KBM-7 (cell line): ENCODE measurements at regions not wholly inside any gene's neighbourhood (a gene's known extent, or its start where the extent isn't known, plus 50 kb on each side); places are given as distances from the start of the nearest gene placed in this dataset.
A peak's percentile ranks its signal among the peaks of the same experiment; 100 is the strongest.
"Not testable (repeated sequence)": the region's sequence is repeated elsewhere in the genome, so short reads cannot be mapped to it uniquely, and the experiment has no call there.

ENCODE experiments used
- DNase-seq: peaks from one replicate; pipeline ENCODE4 v3.0.0-alpha.2; 2015
- in situ Hi-C: fragments of 300-500 bp; cut with MboI; formaldehyde crosslinking; loops from 2 replicates; pipeline ENCODE4 v1.14.3; 2020; ENCODE audit warnings: low sequenced_read_pairs, low pct_unique_long_range_greater_than_20kb, mixed read lengths

DNA sequence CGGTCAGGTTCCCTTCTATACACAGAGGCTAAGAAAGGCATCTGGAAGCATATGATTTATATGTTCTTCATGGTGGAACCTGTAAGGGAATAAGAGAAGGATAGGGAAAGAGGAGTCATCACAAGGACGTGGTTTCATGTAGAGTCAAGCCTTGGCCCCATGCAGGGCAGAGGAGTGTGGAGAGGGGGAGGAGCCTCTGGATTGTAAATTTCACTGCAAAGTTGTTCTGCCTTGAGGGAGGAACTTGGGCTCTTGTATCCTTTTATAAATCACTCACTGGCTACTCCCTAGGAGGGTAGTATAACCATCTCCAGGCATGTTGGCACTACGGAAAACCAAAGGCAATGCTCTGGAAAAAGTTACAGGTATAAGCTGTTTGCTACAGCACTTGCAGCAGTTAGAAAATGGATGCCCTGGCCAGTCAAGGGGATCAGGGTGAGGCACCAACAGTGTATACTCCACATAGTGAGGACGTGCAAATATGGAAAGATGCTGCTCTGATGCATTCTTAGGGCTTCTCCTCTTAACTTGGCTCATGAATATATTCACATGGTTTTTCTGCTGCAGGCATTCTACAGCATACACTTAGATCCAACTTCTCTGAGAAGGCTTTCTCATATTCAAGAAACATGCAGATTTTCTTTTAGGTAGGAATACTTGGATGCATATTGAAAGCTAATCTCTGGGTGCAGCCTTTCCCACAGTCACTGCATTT is 60.3 kb upstream of the ZNF81 start:
- in situ Hi-C loops, result no loop called here
- no peak for DNase-seq

DNA sequence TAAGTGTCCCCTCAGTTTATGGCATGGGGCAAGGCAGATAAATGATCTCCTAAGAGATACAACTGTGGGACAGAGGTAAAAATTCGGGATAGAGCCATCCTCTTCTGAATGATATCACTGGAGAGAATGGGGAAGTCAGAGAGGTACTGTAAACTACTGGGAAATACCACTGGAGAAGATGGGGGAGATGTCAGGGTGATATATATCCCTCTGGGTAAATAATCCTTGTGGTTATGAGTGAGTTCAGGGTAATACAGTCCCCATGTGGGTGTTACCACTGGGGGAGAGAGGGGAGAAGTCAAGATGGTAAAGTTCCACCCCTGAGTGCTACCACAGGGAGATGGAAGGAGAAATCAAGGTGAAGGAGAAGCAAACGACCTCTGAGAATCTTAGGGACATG is 63.9 kb upstream of the ZNF81 start:
- in situ Hi-C loops, result no loop called here
- DNase-seq, result peak; percentile 40

DNA sequence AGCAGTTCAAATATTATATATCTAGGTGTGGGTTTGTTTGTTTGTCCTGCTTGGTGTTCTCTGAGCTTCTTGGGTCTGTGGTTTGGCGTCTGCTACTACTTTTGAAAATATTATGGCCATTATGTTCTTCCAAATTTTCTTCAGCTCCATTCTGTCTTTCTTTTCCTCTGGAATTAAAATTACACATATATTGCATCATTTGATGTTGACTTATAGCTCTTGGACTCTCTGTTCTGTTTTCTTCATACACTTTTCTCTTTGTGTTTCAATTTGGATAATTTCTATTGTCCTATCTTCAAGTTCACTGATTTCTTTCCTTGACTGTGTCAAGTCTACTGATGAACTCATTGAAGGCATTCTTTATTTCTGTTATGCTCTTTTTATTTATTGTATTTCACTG is 65.2 kb upstream of the ZNF81 start:
- no peak for DNase-seq
- in situ Hi-C loops, result no loop called here

DNA sequence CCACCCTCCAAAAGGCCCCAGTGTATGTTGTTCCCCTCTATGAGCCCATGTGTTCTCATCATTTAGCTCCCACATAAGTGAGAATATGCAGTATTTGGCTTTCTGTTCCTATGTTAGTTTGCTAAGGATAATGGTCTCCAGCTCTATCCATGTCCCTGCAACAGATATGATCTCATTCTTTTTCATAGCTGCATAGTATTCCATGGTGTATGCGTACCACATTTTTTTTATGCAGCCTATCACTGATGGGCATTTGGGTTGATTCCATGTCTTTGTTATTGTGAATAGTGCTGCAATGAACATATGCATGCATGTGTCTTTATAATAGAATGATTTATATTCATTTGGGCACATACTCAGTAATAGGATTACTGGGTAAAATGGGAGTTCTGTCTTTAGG is 73.9 kb upstream of the ZNF81 start:
- DNase-seq, in situ Hi-C loops: not testable (repeated sequence)

DNA sequence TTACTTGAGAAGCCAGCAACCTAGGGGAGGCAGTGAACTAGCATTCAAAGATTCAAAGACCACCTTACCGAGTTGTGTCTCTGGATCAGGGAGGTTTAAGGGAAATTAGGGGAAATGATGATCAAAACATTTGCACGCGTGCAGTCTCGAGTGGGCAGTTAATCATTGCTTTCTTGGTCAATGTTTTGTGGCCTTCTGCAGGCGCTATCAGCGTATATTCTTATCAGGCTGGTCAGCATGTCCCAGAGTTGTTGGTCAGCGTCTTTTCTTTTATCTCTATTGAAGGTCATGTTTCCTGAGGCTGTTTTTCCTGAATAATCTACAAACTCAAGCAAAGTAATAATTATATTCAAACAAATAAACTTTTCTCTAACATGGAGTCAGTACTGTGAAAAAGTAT is 84.0 kb upstream of the ZNF81 start:
- in situ Hi-C loops, result no loop called here
- no peak for DNase-seq

DNA sequence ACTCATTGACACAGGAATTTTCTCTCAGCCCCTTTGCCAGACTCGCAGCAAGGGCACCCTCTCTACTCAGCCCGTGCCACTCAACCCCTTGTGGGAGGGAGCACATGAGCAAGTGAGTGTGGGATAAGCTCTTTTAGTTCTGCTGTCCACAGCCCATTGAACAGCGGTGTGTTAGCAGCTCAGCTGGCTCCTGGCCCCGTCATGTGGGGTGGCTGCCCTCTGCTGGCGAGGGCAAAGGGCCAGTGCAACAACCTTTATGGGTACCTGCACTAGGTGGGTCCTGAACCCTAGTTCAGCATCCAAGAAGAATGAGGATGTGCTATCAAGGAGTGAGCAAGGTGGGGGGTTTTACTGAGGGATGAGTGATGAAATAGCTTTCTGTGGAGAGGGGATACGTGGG is 85.0 kb upstream of the ZNF81 start:
- DNase-seq, result peak; percentile 34
- in situ Hi-C loops, result no loop called here

DNA sequence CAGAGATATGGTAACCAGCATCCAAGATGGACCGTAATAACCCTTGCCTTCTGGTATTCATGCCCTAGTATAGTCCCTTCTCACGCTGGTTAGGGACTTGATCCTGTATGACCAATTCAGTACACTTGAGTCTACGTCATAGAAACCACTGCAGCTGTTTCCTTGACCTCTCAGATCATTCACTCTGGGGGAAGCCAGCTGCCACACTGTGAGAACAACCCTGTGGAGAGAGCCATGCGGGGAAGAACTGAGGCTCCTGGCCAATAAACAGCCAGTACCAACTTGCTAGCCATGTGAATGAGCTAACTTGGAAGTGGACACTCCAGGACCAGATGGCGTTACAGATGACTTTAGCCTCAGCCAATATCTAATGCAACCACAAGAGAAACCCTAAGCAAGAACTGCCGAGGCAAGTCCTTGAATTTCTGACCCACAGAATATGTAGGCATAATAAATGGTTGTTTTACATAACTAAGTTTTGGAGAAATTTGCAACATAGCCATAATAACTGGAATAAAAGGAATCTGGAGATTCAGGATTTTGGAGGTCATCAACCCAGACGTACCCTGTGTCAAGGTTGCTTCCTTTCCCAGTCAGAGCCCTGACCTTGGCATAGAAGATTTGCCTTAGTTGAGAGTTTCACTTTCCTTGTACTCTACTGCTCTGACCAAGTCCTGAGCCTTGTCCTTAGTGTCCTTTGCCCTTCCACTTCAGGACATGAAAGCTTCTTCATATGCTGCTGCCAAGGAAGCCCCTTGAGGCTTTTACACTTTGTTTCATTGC is 87.3 kb upstream of the ZNF81 start:
- in situ Hi-C loops, result no loop called here
- no peak for DNase-seq

DNA sequence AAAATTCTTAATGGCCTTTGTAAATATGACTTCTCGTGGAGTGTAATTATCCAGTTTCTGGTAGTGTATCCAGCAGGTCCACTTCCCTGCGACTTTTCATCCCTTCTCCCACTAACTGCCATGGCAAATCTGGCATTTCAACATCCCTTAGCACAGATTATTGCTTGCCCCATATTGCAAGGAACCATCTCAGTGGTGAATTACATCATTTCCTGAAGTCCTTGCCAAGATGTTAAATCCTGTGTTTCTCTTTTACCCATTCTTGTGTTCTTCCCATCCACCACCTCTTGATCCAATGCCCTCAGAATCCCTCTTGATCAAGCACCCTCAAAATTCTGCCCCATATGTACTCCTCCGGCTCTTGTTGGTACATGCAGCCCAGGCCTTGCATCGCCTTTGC is 88.1 kb upstream of the ZNF81 start:
- in situ Hi-C loops, result no loop called here
- no peak for DNase-seq

DNA sequence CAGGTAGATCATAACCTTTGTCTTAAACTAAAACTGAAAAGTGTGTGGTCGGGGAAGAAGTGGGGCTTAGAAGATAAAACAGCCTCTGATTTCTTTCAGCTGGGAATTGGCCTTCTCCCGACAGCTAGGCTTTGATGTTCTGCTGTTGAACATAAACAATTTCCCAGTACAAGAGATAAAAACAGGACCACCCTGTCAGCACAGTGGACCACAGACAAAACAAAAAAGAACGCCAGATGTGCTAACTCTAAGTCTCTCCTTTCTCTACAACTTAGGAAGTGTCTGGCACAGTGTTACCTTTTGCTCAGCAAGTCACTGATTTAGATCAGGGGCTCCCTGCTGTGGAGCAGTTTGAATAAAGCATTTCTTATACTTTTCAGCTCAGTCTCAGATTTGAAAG is 87.5 kb upstream of the UXT start:
- DNase-seq, result no peak
- in situ Hi-C loops, result no loop called here

DNA sequence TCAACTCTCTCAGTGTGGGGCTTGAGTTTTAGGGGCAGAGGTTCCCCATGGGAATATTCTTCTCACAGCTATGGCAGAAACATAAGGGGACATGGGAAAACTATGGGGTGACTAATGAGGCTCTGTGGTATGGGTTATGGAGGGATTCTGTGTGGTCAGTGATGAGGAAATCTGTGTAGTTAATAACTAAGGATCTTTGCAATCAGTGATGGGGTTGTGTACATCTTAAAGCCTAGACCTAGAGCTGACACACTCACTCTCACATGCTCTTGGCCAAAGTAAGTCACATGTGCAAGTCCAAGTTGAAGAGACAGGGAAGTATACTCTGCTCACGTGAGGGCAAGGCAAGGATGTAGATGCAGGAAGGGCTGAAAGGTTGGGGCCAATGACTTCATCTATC is 86.4 kb upstream of the UXT start:
- in situ Hi-C loops, result no loop called here
- no peak for DNase-seq

DNA sequence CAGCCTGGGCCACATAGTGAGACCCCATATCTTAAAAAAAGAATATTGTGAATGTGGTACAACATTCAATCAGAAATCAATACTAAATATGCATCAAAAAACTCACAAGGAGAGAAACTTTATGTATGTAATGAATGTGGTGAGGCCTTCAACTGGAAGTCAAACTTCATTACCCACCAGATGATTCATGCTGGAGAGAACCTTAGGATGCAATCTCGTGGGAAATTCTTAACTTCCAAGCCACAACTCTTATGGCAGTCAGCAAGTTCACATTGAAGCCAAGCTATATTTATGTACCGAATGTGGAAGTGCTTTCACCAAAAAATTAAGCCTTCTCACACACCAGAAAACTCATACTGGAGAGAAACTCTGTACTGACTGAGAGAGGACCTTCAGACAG is 84.5 kb upstream of the UXT start:
- in situ Hi-C loops, result no loop called here
- no peak for DNase-seq

DNA sequence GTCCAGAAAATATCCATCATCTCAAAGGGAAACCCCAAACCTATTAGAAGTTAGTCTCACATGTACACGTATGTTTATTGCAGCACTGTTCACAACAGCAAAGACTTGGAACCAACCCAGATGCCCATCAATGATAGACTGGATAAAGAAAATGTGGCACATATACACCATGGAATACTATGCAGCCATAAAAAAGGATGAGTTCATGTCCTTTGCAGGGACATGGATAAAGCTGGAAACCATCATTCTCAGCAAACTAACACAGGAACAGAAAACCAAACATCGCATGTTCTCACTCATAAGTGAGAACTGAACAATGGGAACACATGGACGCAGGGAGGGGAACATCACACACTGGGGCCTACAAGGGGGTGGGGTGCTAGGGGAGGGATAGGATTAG is 79.9 kb upstream of the UXT start:
- DNase-seq, in situ Hi-C loops: not testable (repeated sequence)

DNA sequence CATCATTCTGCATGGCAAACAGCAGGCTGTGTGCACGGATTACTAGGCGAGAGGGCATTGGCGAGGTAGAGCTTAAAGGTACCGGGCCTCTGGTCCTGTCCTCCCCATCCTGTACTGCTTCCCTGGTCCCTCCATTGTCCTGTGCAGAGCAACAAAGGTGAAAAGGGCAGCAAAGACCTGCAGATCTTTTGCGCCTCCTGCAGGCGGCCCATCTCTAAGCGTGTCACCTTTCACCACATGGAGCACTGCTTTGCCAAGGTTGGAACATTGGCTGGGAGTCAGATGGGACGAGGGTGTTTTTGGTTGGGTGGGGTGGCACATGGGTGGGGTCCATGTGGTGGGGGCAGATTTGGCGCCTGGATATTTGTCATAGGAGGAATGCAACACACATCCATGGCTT is 64.7 kb upstream of the UXT start:
- peak; percentile 8 for DNase-seq
- in situ Hi-C loops, result no loop called here

DNA sequence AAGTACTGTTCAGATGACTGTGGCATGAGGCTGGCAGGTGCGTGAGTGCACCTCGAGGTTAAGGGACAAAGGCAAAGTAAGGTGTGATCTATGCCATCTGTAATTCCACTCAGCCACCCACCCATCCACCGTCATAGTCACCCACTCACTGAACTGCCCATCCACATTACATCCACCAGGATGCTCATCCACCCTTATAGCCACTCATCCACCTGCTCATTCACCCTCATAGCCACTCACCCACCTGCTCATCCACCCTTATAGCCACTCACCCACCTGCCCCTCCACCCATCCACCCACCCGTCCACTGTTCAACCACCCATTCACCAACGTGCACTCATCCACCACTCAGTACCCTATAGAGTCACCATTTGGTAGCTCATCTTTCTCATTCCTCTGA is 64.1 kb upstream of the UXT start:
- no peak for DNase-seq
- in situ Hi-C loops, result no loop called here

DNA sequence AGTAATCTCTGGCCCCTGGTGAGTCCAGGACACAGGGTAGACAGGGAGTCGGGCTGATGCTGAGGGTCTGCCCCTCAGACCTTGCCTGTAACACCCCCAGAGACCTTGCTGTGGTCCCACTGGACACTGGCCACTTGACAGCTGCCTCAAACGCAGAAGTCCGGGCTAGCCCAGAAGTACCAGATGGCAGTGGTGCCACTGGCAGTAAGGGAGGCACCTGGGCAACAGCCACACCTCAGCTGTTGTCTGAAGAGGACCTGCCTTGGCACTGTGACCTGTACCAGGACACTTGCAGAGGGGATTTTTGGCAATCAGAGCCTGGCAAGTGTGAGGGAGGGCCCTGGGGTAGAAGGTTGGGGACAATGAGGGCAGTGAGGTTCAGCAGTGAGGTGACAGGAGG is 63.3 kb upstream of the UXT start:
- no peak for DNase-seq
- in situ Hi-C loops, result no loop called here

DNA sequence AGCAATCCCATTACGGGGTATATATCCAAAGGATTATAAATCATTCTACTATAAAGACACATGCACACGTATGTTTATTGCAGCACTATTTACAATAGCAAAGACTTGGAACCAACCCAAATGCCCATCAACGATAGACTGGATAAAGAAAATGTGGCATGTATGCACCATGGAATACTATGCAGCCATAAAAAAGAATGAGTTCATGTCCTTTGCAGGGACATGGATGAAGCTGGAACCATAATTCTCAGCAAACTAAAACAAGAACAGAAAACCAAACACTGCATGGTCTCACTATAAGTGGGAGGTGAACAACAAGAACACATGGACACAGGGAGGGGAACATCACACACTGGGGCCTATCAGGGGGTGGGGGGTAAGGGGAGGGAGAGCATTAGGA is 56.1 kb upstream of the UXT start:
- DNase-seq, in situ Hi-C loops: not testable (repeated sequence)

DNA sequence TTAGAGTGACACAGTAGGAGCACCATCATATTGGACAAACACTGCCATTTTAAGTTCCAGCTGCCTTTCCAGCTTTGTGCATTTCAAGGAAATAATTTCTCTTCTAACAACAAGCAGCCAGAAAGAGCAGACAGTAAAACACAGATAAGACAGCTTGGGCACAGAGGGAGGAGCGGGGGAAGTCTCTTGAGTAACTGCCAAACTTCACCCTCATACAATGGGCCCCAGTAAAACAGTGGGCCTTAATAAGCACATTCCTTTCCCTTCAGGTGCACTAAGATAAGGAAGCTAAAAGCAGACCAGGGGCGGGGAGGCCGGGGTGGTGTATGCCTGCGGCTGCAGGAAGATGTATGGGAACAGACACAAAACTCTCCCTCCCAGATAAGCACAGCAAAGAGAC is 53.7 kb upstream of the UXT start:
- in situ Hi-C loops, result not testable (repeated sequence)
- peak; percentile 7 for DNase-seq

DNA sequence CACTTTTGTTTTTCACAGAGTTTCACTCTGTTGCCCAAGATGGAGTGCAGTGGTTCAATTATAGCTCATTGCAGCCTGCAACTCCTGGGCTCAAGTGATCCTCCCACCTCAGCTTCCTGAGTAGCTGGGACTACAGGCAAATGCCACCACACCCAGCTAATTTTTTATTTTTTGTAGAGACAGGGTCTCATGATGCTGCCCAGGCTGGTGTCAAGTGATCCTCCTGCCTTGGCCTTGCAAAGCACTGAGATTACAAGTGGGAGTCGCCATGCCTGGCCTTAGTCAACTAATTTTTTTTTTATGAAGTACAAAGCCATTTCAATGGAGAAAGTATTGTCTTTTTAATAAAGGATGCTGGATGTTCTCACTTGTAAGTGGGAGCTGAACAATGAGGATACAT is 51.3 kb upstream of the UXT start:
- no peak for DNase-seq
- in situ Hi-C loops, result no loop called here
